ENCODE measurements at regions not wholly inside any gene's neighbourhood (a gene's known extent, or its start where the extent isn't known, plus 50 kb on each side); places are given as distances from the start of the nearest gene placed in this dataset.

GRCh38 chr1:25023826-25024225, 93.8 kb upstream of the RUNX3 start:
- no peaks in the 10 kb centered on the region for H4K20me1 ChIP-seq (ENCODE audit: insufficient read depth, low read length)
- H3K79me2 ChIP-seq (ENCODE audit: insufficient read depth, low read depth, low read length), result no peaks in the 10 kb centered on the region
- no peak overlapping the region for H2AFZ ChIP-seq (ENCODE audit: low read length)
- H3K9me2 ChIP-seq (ENCODE audit: insufficient read depth, low read length), result no peaks in the 10 kb centered on the region
- DNase-seq (ENCODE audit: low spot score), result no peak
- H3K36me3 ChIP-seq (ENCODE audit: insufficient read depth, low read length), result no peaks in the 10 kb centered on the region
- H3K4me2 ChIP-seq (ENCODE audit: low read length), result no peak overlapping the region; the same call in 1 of the 2 replicates
- no TSS peak for BruUV-seq (replicated peaks)
- no peak overlapping the region for H3K27ac ChIP-seq (ENCODE audit: low read depth, low read length, poor library complexity, severe bottlenecking)
- intact Hi-C loops (cut with micrococcal nuclease; ENCODE audit: unreplicated experiment), result no loop called here
- CTCF ChIA-PET (ENCODE audit: unreplicated experiment), result no interaction called here
- no peak for TF ChIP-seq CTCF (conservative IDR thresholded peaks at IDR 0.05; ENCODE audit: low read length)
- no peak for TF ChIP-seq EZH2phosphoT487 (IDR thresholded peaks at IDR 0.05; ENCODE audit: borderline replicate concordance, low read depth, low read length)
- H3K9me3 ChIP-seq (ENCODE audit: low read length), result no peaks in the 10 kb centered on the region
- POLR2A ChIA-PET, result interaction anchor here (0.6 to 1.6 kb wide), 2 partner anchors 13 to 66 kb away, joined by 3 to 5 read pairs; no protein-coding TSS in a partner anchor
- peaks cover 71% of the 10 kb centered on the region for H3K4me1 ChIP-seq (ENCODE audit: insufficient read depth, low read length, poor library complexity, severe bottlenecking)
- no peak overlapping the region for H3K4me3 ChIP-seq (ENCODE audit: low read depth, low read length, poor library complexity, severe bottlenecking)

GRCh38 chr1:25023190-25023578, 93.1 kb upstream of the RUNX3 start:
- peak overlapping the region; percentile 55 for H3K4me3 ChIP-seq (ENCODE audit: low read depth, low read length, poor library complexity, severe bottlenecking)
- intact Hi-C loops (cut with micrococcal nuclease; ENCODE audit: unreplicated experiment), result no loop called here
- H3K4me1 ChIP-seq (ENCODE audit: insufficient read depth, low read length, poor library complexity, severe bottlenecking), result peaks cover 70% of the 10 kb centered on the region
- no peak for DNase-seq (ENCODE audit: low spot score)
- peak overlapping the region; percentile 77 for H3K4me2 ChIP-seq (ENCODE audit: low read length)
- H3K79me2 ChIP-seq (ENCODE audit: insufficient read depth, low read depth, low read length), result no peaks in the 10 kb centered on the region
- peak overlapping the region; percentile 87; the same call in 1 of the 2 replicates for H2AFZ ChIP-seq (ENCODE audit: low read length)
- H3K27ac ChIP-seq (ENCODE audit: low read depth, low read length, poor library complexity, severe bottlenecking), result peak overlapping the region; percentile 80
- BruUV-seq (replicated peaks), result no TSS peak
- ChIA-PET CTCF (ENCODE audit: unreplicated experiment) (interaction anchor here (0.6 kb wide), 1 partner anchor 87 kb away, joined by 12 read pairs; no protein-coding TSS in a partner anchor), POLR2A (interaction anchor here (0.6 to 1.6 kb wide), 2 partner anchors 12 to 65 kb away, joined by 3 to 5 read pairs; no protein-coding TSS in a partner anchor)
- no peaks in the 10 kb centered on the region for H3K36me3 ChIP-seq (ENCODE audit: insufficient read depth, low read length)
- TF ChIP-seq EZH2phosphoT487 (IDR thresholded peaks at IDR 0.05; ENCODE audit: borderline replicate concordance, low read depth, low read length) (no peak), CTCF (conservative IDR thresholded peaks at IDR 0.05; ENCODE audit: low read length) (no peak)
- no peaks in the 10 kb centered on the region for H4K20me1 ChIP-seq (ENCODE audit: insufficient read depth, low read length)
- H3K9me2 ChIP-seq (ENCODE audit: insufficient read depth, low read length), result no peaks in the 10 kb centered on the region
- no peaks in the 10 kb centered on the region for H3K9me3 ChIP-seq (ENCODE audit: low read length)

GRCh38 chr1:25022361-25023189, 92.5 kb upstream of the RUNX3 start:
- no peaks in the 10 kb centered on the region for H3K9me2 ChIP-seq (ENCODE audit: insufficient read depth, low read length)
- peak; percentile 86 for DNase-seq (ENCODE audit: low spot score)
- ChIA-PET CTCF (ENCODE audit: unreplicated experiment) (interaction anchor here (0.6 to 0.7 kb wide), 5 partner anchors 13 to 525 kb away, joined by 3 to 12 read pairs (median 4); no protein-coding TSS in a partner anchor), POLR2A (interaction anchor here (0.6 to 1.6 kb wide), 4 partner anchors 11 to 90 kb away, joined by 3 to 9 read pairs (median 3); no protein-coding TSS in a partner anchor)
- no TSS peak for BruUV-seq (replicated peaks)
- H3K4me3 ChIP-seq (ENCODE audit: low read depth, low read length, poor library complexity, severe bottlenecking), result peak overlapping the region; percentile 55
- H3K4me1 ChIP-seq (ENCODE audit: insufficient read depth, low read length, poor library complexity, severe bottlenecking), result peaks cover 68% of the 10 kb centered on the region
- intact Hi-C loops (cut with micrococcal nuclease; ENCODE audit: unreplicated experiment), result no loop called here
- no peaks in the 10 kb centered on the region for H3K79me2 ChIP-seq (ENCODE audit: insufficient read depth, low read depth, low read length)
- H2AFZ ChIP-seq (ENCODE audit: low read length), result peak overlapping the region; percentile 87
- peak overlapping the region; percentile 80 for H3K27ac ChIP-seq (ENCODE audit: low read depth, low read length, poor library complexity, severe bottlenecking)
- no peaks in the 10 kb centered on the region for H4K20me1 ChIP-seq (ENCODE audit: insufficient read depth, low read length)
- H3K4me2 ChIP-seq (ENCODE audit: low read length), result peak overlapping the region; percentile 77
- no peaks in the 10 kb centered on the region for H3K36me3 ChIP-seq (ENCODE audit: insufficient read depth, low read length)
- H3K9me3 ChIP-seq (ENCODE audit: low read length), result no peaks in the 10 kb centered on the region
- no peak for TF ChIP-seq CTCF (conservative IDR thresholded peaks at IDR 0.05; ENCODE audit: low read length)
